ENCODE measurements at regions not wholly inside any gene's neighbourhood (a gene's known extent, or its start where the extent isn't known, plus 50 kb on each side); places are given as distances from the start of the nearest gene placed in this dataset.
A peak's percentile ranks its signal among the peaks of the same experiment; 100 is the strongest.
"Not testable (repeated sequence)": the region's sequence is repeated elsewhere in the genome, so short reads cannot be mapped to it uniquely, and the experiment has no call there.

GRCh38 chr21:8377093-8377841 lies 2144.1 kb upstream of the TPTE start:
- in situ Hi-C loops (cut with MboI; ENCODE audit: low pct_unique_long_range_greater_than_20kb in 2 of 9, low sequenced_read_pairs in 9 of 9, unreplicated experiment in 9 of 9); H3K4me3 ChIP-seq; H3K27ac ChIP-seq; H3K4me1 ChIP-seq (replicated peaks in 1 of 2): not testable (repeated sequence)
- ATAC-seq (replicated peaks in 6 of 8): peak; percentile 83 to 98 (median 94)
- no CpG with 5 or more reads among the region's 22 CpGs for WGBS, 10 experiments

- ATAC-seq (replicated peaks in 6 of 8): peak in 4 of 8 experiments; percentile 18 to 50 (median 36)
- H3K4me3 ChIP-seq; H3K27ac ChIP-seq; H3K4me1 ChIP-seq (replicated peaks in 1 of 2); in situ Hi-C loops (cut with MboI; ENCODE audit: low pct_unique_long_range_greater_than_20kb in 2 of 9, low sequenced_read_pairs in 9 of 9, unreplicated experiment in 9 of 9): not testable (repeated sequence)
- WGBS, 10 experiments: no CpG with 5 or more reads among the region's 21 CpGs
Measured at GRCh38 chr21:8380419-8381079, 2140.8 kb upstream of the TPTE start.

- H3K27ac ChIP-seq; H3K4me3 ChIP-seq; H3K4me1 ChIP-seq (replicated peaks in 1 of 2); in situ Hi-C loops (cut with MboI; ENCODE audit: low pct_unique_long_range_greater_than_20kb in 2 of 9, low sequenced_read_pairs in 9 of 9, unreplicated experiment in 9 of 9): not testable (repeated sequence)
- WGBS, 10 experiments: no CpG with 5 or more reads among the region's 107 CpGs
- peak in 6 of 8 experiments; percentile 100 for ATAC-seq (replicated peaks in 6 of 8)
Measured at GRCh38 chr21:8388169-8388939, 2133.0 kb upstream of the TPTE start.

GRCh38 chr21:8388940-8389238 lies 2132.5 kb upstream of the TPTE start:
- H3K4me1 ChIP-seq (replicated peaks in 1 of 2); in situ Hi-C loops (cut with MboI; ENCODE audit: low pct_unique_long_range_greater_than_20kb in 2 of 9, low sequenced_read_pairs in 9 of 9, unreplicated experiment in 9 of 9); H3K27ac ChIP-seq; H3K4me3 ChIP-seq; ATAC-seq (replicated peaks in 6 of 8): not testable (repeated sequence)
- WGBS, 10 experiments: no CpG with 5 or more reads among the region's 40 CpGs

GRCh38 chr21:8390550-8391171 lies 2130.7 kb upstream of the TPTE start:
- ATAC-seq (replicated peaks in 6 of 8); in situ Hi-C loops (cut with MboI; ENCODE audit: low pct_unique_long_range_greater_than_20kb in 2 of 9, low sequenced_read_pairs in 9 of 9, unreplicated experiment in 9 of 9); H3K4me3 ChIP-seq; H3K4me1 ChIP-seq (replicated peaks in 1 of 2); H3K27ac ChIP-seq: not testable (repeated sequence)
- no CpG with 5 or more reads among the region's 97 CpGs for WGBS, 10 experiments

GRCh38 chr21:8394380-8394779 lies 2127.0 kb upstream of the TPTE start:
- H3K4me1 ChIP-seq (replicated peaks in 1 of 2); H3K27ac ChIP-seq; in situ Hi-C loops (cut with MboI; ENCODE audit: low pct_unique_long_range_greater_than_20kb in 2 of 9, low sequenced_read_pairs in 9 of 9, unreplicated experiment in 9 of 9); H3K4me3 ChIP-seq: not testable (repeated sequence)
- WGBS, 10 experiments: no CpG with 5 or more reads among the region's 59 CpGs
- ATAC-seq (replicated peaks in 6 of 8): peak in 1 of 8 experiments; percentile 63

GRCh38 chr21:8395992-8396391 lies 2125.4 kb upstream of the TPTE start:
- H3K4me3 ChIP-seq; in situ Hi-C loops (cut with MboI; ENCODE audit: low pct_unique_long_range_greater_than_20kb in 2 of 9, low sequenced_read_pairs in 9 of 9, unreplicated experiment in 9 of 9); H3K4me1 ChIP-seq (replicated peaks in 1 of 2); H3K27ac ChIP-seq; ATAC-seq (replicated peaks in 6 of 8): not testable (repeated sequence)
- no CpG with 5 or more reads among the region's 71 CpGs for WGBS, 10 experiments

- in situ Hi-C loops (cut with MboI; ENCODE audit: low pct_unique_long_range_greater_than_20kb in 2 of 9, low sequenced_read_pairs in 9 of 9, unreplicated experiment in 9 of 9); H3K4me3 ChIP-seq; H3K27ac ChIP-seq; H3K4me1 ChIP-seq (replicated peaks in 1 of 2): not testable (repeated sequence)
- WGBS, 10 experiments: no CpG with 5 or more reads among the region's 66 CpGs
- ATAC-seq (replicated peaks in 6 of 8): peak in 6 of 8 experiments; percentile 22 to 81 (median 52)
Measured at GRCh38 chr21:8398870-8399437, 2122.4 kb upstream of the TPTE start.

- H3K4me3 ChIP-seq; H3K4me1 ChIP-seq (replicated peaks in 1 of 2); in situ Hi-C loops (cut with MboI; ENCODE audit: low pct_unique_long_range_greater_than_20kb in 2 of 9, low sequenced_read_pairs in 9 of 9, unreplicated experiment in 9 of 9); H3K27ac ChIP-seq: not testable (repeated sequence)
- WGBS, 10 experiments: no CpG with 5 or more reads among the region's 67 CpGs
- ATAC-seq (replicated peaks in 6 of 8): peak in 1 of 8 experiments; percentile 11
Measured at GRCh38 chr21:8399866-8400265, 2121.5 kb upstream of the TPTE start.

- H3K4me1 ChIP-seq (replicated peaks in 1 of 2); ATAC-seq (replicated peaks in 6 of 8); H3K4me3 ChIP-seq; in situ Hi-C loops (cut with MboI; ENCODE audit: low pct_unique_long_range_greater_than_20kb in 2 of 9, low sequenced_read_pairs in 9 of 9, unreplicated experiment in 9 of 9); H3K27ac ChIP-seq: not testable (repeated sequence)
- WGBS, 10 experiments: no CpG with 5 or more reads among the region's 66 CpGs
Measured at GRCh38 chr21:8401799-8402198, 2119.6 kb upstream of the TPTE start.

GRCh38 chr21:8406331-8406730 lies 2115.1 kb upstream of the TPTE start:
- H3K4me1 ChIP-seq (replicated peaks in 1 of 2); in situ Hi-C loops (cut with MboI; ENCODE audit: low pct_unique_long_range_greater_than_20kb in 2 of 9, low sequenced_read_pairs in 9 of 9, unreplicated experiment in 9 of 9); H3K4me3 ChIP-seq; ATAC-seq (replicated peaks in 6 of 8); H3K27ac ChIP-seq: not testable (repeated sequence)
- no CpG with 5 or more reads among the region's 15 CpGs for WGBS, 10 experiments

- ATAC-seq (replicated peaks in 6 of 8); H3K4me3 ChIP-seq; in situ Hi-C loops (cut with MboI; ENCODE audit: low pct_unique_long_range_greater_than_20kb in 2 of 9, low sequenced_read_pairs in 9 of 9, unreplicated experiment in 9 of 9); H3K27ac ChIP-seq; H3K4me1 ChIP-seq (replicated peaks in 1 of 2): not testable (repeated sequence)
- WGBS, 10 experiments: no CpG with 5 or more reads among the region's 4 CpGs
Measured at GRCh38 chr21:8411139-8411671, 2110.2 kb upstream of the TPTE start.
